SU-DHL-6 (cell line): ENCODE measurements at regions not wholly inside any gene's neighbourhood (a gene's known extent, or its start where the extent isn't known, plus 50 kb on each side); places are given as distances from the start of the nearest gene placed in this dataset.

Source experiments
- CTCF ChIP-seq: fragments of 200-600 bp; sonication (generic); IDR thresholded peaks from one replicate; pipeline ENCODE4 v1.5.1; 2017; ENCODE audit warnings: antibody characterized with exemption, mild to moderate bottlenecking, low read length, moderate library complexity; ENCODE audit not compliant: insufficient read depth, poor library complexity, severe bottlenecking
- EZH2phosphoT487 ChIP-seq: fragments of 200-600 bp; sonication (generic), shearing (Covaris generic); conservative IDR thresholded peaks from 2 replicates; pipeline ENCODE4 v1.6.1; 2018; ENCODE audit warnings: mild to moderate bottlenecking, antibody characterized with exemption, low read length, moderate library complexity, mixed read lengths

- TF ChIP-seq CTCF (no peak), EZH2phosphoT487 (no peak)
Observed at GRCh38 chr2:39934851-39935250, 155.8 kb upstream of the THUMPD2 start.
